Activated CD8-positive, alpha-beta T cell treated with anti-CD3 and anti-CD28 coated beads for 36 hours (primary cell): ENCODE measurements at regions not wholly inside any gene's neighbourhood (a gene's known extent, or its start where the extent isn't known, plus 50 kb on each side); places are given as distances from the start of the nearest gene placed in this dataset.

Source experiments
- ATAC-seq: fragments of 200-7000 bp; cut with Tn5 transposase; one replicate; pipeline ENCODE4 v1.10.0; 2021; ENCODE audit warnings: mild to moderate bottlenecking, moderate library complexity
- CTCF ChIA-PET: fragments of 350-600 bp; sonication (Branson Sonifier 250); formaldehyde crosslinking; loops from one replicate; lab custom pipeline; 2021; ENCODE audit warnings: antibody characterized with exemption; lab: Charles Lee
- POLR2A ChIA-PET: fragments of 350-600 bp; sonication (Branson Sonifier 250); formaldehyde crosslinking; loops from one replicate; lab custom pipeline; 2021; ENCODE audit warnings: antibody characterized with exemption; lab: Charles Lee
- DNase-seq: peaks from one replicate; pipeline ENCODE4 v3.0.0-alpha.2; 2020
- H3K27ac Mint-ChIP-seq: one replicate; pipeline ENCODE4 v1.8.0; 2021; ENCODE audit warnings: mild to moderate bottlenecking, mixed read lengths
- H3K27me3 Mint-ChIP-seq: one replicate; pipeline ENCODE4 v1.8.0; 2021; ENCODE audit warnings: mixed read lengths
- H3K36me3 Mint-ChIP-seq: one replicate; pipeline ENCODE4 v1.8.0; 2021; ENCODE audit warnings: low read depth, mixed read lengths
- H3K4me1 Mint-ChIP-seq: one replicate; pipeline ENCODE4 v1.8.0; 2021; ENCODE audit warnings: low read depth, mixed read lengths
- H3K4me3 Mint-ChIP-seq: one replicate; pipeline ENCODE4 v1.8.0; 2021; ENCODE audit warnings: mild to moderate bottlenecking, moderate library complexity, mixed read lengths
- H3K9me3 Mint-ChIP-seq: one replicate; pipeline ENCODE4 v1.8.0; 2021; ENCODE audit warnings: mixed read lengths
- intact Hi-C: fragments of 100-400 bp; cut with micrococcal nuclease; formaldehyde crosslinking; loops from one replicate; pipeline ENCODE4 v1.10.0; 2022
- TF ChIP-seq, protein P1 (sequence below): fragments of 200-600 bp; IDR thresholded peaks from one replicate; pipeline ENCODE4 v1.8.0; 2022; ENCODE audit warnings: antibody characterized with exemption, mild to moderate bottlenecking

DNA sequence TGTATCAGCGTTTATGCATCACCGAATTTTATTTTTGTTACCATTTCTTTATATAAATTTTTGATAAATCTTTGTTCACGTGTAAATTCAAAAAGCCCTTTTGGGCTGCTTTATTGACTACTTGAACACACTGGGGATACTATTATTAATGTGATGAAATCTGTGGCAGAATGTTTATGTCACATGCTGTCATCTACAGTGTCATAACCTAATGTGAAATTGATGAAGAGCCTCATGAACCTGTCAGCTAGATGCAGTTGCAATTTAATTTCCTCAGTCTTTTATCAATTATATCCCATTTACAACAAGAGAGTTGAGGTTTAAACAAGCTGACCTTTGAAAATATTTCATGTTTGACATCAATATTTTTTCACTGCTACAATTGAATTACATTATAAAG is 1100.4 kb upstream of the COX7C start:
- Mint-ChIP-seq H3K9me3 (peaks cover 1% of the 10 kb centered on the region), H3K27me3 (no peaks in the 10 kb centered on the region), H3K27ac (no peak overlapping the region), H3K4me1 (no peaks in the 10 kb centered on the region), H3K36me3 (no peaks in the 10 kb centered on the region), H3K4me3 (no peak overlapping the region)
- POLR2A ChIA-PET = no interaction called here
- intact Hi-C loops = no loop called here
- ATAC-seq (no peak), DNase-seq (no peak)
- CTCF ChIA-PET = no interaction called here
- TF ChIP-seq, protein P1, sequence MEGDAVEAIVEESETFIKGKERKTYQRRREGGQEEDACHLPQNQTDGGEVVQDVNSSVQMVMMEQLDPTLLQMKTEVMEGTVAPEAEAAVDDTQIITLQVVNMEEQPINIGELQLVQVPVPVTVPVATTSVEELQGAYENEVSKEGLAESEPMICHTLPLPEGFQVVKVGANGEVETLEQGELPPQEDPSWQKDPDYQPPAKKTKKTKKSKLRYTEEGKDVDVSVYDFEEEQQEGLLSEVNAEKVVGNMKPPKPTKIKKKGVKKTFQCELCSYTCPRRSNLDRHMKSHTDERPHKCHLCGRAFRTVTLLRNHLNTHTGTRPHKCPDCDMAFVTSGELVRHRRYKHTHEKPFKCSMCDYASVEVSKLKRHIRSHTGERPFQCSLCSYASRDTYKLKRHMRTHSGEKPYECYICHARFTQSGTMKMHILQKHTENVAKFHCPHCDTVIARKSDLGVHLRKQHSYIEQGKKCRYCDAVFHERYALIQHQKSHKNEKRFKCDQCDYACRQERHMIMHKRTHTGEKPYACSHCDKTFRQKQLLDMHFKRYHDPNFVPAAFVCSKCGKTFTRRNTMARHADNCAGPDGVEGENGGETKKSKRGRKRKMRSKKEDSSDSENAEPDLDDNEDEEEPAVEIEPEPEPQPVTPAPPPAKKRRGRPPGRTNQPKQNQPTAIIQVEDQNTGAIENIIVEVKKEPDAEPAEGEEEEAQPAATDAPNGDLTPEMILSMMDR = no peak

- intact Hi-C loops = no loop called here
- no peak for ATAC-seq
Measured at GRCh38 chr5:85533341-85534047, 1084.2 kb upstream of the COX7C start.

GRCh38 chr5:85538362-85538761 is 1079.4 kb upstream of the COX7C start:
- intact Hi-C loops = no loop called here
- no peak overlapping the region for H3K4me3 Mint-ChIP-seq
- TF ChIP-seq, protein P1 = no peak
- DNase-seq = no peak
- no peaks in the 10 kb centered on the region for H3K27me3 Mint-ChIP-seq
- no peaks in the 10 kb centered on the region for H3K4me1 Mint-ChIP-seq
- CTCF ChIA-PET = no interaction called here
- POLR2A ChIA-PET = no interaction called here
- ATAC-seq = no peak
- H3K36me3 Mint-ChIP-seq = no peaks in the 10 kb centered on the region
- H3K27ac Mint-ChIP-seq = no peak overlapping the region
- H3K9me3 Mint-ChIP-seq = no peaks in the 10 kb centered on the region

More at GRCh38 chr5:85533341-85534047, 1084.2 kb upstream of the COX7C start:
- no peak overlapping the region for H3K27ac Mint-ChIP-seq
- H3K4me1 Mint-ChIP-seq = no peaks in the 10 kb centered on the region
- ChIA-PET CTCF (no interaction called here), POLR2A (no interaction called here)
- TF ChIP-seq, protein P1 = no peak
- no peaks in the 10 kb centered on the region for H3K36me3 Mint-ChIP-seq
- no peaks in the 10 kb centered on the region for H3K27me3 Mint-ChIP-seq
- no peaks in the 10 kb centered on the region for H3K9me3 Mint-ChIP-seq
- no peak for DNase-seq
- H3K4me3 Mint-ChIP-seq = no peak overlapping the region

DNA sequence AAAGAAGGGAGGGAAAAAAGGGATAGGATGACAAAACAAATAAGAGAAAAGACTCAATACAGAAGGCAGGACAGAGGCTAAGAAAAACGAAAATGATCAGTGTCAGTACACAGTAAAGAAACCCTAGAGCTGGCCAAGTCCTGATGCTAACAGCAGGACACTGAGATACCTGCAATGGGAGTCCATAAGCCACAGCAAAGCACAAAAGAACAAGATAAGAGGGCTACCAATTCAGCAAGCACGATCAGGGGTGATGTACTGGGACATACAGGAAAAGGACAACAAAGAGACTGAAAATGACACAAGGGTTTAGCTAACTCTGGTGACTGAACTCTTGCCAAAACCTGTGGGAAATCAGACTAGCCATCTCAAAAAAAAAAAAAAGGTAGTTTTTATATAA is 1072.6 kb upstream of the COX7C start:
- TF ChIP-seq, protein P1 = no peak
- H3K36me3 Mint-ChIP-seq = no peaks in the 10 kb centered on the region
- ATAC-seq (no peak), DNase-seq (no peak)
- no peaks in the 10 kb centered on the region for H3K4me1 Mint-ChIP-seq
- CTCF ChIA-PET = no interaction called here
- H3K4me3 Mint-ChIP-seq = no peak overlapping the region
- intact Hi-C loops = no loop called here
- no peak overlapping the region for H3K27ac Mint-ChIP-seq
- POLR2A ChIA-PET = no interaction called here
- H3K27me3 Mint-ChIP-seq = no peaks in the 10 kb centered on the region
- H3K9me3 Mint-ChIP-seq = peaks cover 6% of the 10 kb centered on the region

- DNase-seq (no peak), ATAC-seq (no peak)
- TF ChIP-seq, protein P1 = no peak
- intact Hi-C loops = no loop called here
- Mint-ChIP-seq H3K27me3 (no peaks in the 10 kb centered on the region), H3K27ac (no peak overlapping the region), H3K4me3 (no peak overlapping the region), H3K36me3 (no peaks in the 10 kb centered on the region), H3K4me1 (no peaks in the 10 kb centered on the region), H3K9me3 (peaks cover 12% of the 10 kb centered on the region)
- ChIA-PET POLR2A (no interaction called here), CTCF (no interaction called here)
Measured at GRCh38 chr5:85549229-85549628, 1068.5 kb upstream of the COX7C start.
